ENCODE measurements at regions not wholly inside any gene's neighbourhood (a gene's known extent, or its start where the extent isn't known, plus 50 kb on each side); places are given as distances from the start of the nearest gene placed in this dataset.
"Not testable (repeated sequence)": the region's sequence is repeated elsewhere in the genome, so short reads cannot be mapped to it uniquely, and the experiment has no call there.

- no peaks in the 10 kb centered on the region for H3K4me1 ChIP-seq (ENCODE audit: control insufficient read depth, extremely low read depth, insufficient read depth, low read length)
- CTCF ChIA-PET = no interaction called here
- no TSS peak for BruUV-seq (replicated peaks)
- no peak for FAIRE-seq
- no peak for DNase-seq (ENCODE audit: low read depth, low spot score)
- H3K27ac ChIP-seq (ENCODE audit: insufficient read depth, low read depth, low read length) = no peak overlapping the region
- H3K79me2 ChIP-seq (ENCODE audit: control insufficient read depth, insufficient read depth, low read length) = no peaks in the 10 kb centered on the region
- H3K36me3 ChIP-seq (ENCODE audit: control insufficient read depth in 2 of 2, extremely low read depth in 1 of 2, insufficient read depth in 2 of 2, low read length in 2 of 2) = no peaks in the 10 kb centered on the region
- no peak overlapping the region for H3K4me3 ChIP-seq (replicated peaks in 1 of 3; ENCODE audit: insufficient read depth in 1 of 3, low read depth in 1 of 3, low read length in 3 of 3)
- no peaks in the 10 kb centered on the region for H4K20me1 ChIP-seq (replicated peaks; ENCODE audit: control insufficient read depth, extremely low read depth, insufficient read depth, low read length)
- H3K9me3 ChIP-seq (replicated peaks; ENCODE audit: control insufficient read depth, insufficient read depth, low read length) = no peaks in the 10 kb centered on the region
- H3K9ac ChIP-seq (replicated peaks; ENCODE audit: extremely low read depth, insufficient read depth, low read length) = no peak overlapping the region
- dilution Hi-C loops (cut with MboI; ENCODE audit: extremely low pct_ligation_motif_present, low sequenced_read_pairs) = no loop called here
- TF ChIP-seq JUN (IDR thresholded peaks at IDR 0.05; ENCODE audit: borderline replicate concordance, insufficient read depth, insufficient read length, low read depth) = no peak
- no peak for TF ChIP-seq POLR2A (IDR thresholded peaks at IDR 0.05; ENCODE audit: low read depth, low read length)
- TF ChIP-seq MAX (IDR thresholded peaks at IDR 0.05; ENCODE audit: insufficient read depth, insufficient read length) = no peak
- TF ChIP-seq GATA2 (IDR thresholded peaks at IDR 0.05; ENCODE audit: insufficient read depth, insufficient read length, low read depth, low read length) = no peak
- TF ChIP-seq FOS (IDR thresholded peaks at IDR 0.05; ENCODE audit: borderline replicate concordance, insufficient read depth, low read length) = no peak
- TF ChIP-seq EZH2 (IDR thresholded peaks at IDR 0.05; ENCODE audit: borderline replicate concordance, low read depth, low read length, severe bottlenecking) = no peak
- TF ChIP-seq MYC (IDR thresholded peaks at IDR 0.05; ENCODE audit: low read depth, low read length) = no peak
- TF ChIP-seq, protein P1, sequence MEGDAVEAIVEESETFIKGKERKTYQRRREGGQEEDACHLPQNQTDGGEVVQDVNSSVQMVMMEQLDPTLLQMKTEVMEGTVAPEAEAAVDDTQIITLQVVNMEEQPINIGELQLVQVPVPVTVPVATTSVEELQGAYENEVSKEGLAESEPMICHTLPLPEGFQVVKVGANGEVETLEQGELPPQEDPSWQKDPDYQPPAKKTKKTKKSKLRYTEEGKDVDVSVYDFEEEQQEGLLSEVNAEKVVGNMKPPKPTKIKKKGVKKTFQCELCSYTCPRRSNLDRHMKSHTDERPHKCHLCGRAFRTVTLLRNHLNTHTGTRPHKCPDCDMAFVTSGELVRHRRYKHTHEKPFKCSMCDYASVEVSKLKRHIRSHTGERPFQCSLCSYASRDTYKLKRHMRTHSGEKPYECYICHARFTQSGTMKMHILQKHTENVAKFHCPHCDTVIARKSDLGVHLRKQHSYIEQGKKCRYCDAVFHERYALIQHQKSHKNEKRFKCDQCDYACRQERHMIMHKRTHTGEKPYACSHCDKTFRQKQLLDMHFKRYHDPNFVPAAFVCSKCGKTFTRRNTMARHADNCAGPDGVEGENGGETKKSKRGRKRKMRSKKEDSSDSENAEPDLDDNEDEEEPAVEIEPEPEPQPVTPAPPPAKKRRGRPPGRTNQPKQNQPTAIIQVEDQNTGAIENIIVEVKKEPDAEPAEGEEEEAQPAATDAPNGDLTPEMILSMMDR (IDR thresholded peaks at IDR 0.05; ENCODE audit: extremely low read depth in 1 of 2, insufficient read depth in 1 of 2, low read depth in 1 of 2, low read length in 2 of 2) = no peak
- no peak for TF ChIP-seq POLR2AphosphoS5 (IDR thresholded peaks at IDR 0.05; ENCODE audit: insufficient read depth, low read depth, low read length)
- no peaks in the 10 kb centered on the region for H3K9me1 ChIP-seq (replicated peaks; ENCODE audit: control insufficient read depth, extremely low read depth, insufficient read depth, low read length)
- no peak overlapping the region for H2AFZ ChIP-seq (ENCODE audit: low read depth, low read length)
- no peaks in the 10 kb centered on the region for H3K27me3 ChIP-seq (ENCODE audit: control insufficient read depth in 2 of 2, insufficient read depth in 2 of 2, low read length in 2 of 2)
- intact Hi-C loops (cut with micrococcal nuclease) = no loop called here
- POLR2A ChIA-PET = no interaction called here
- H3K4me2 ChIP-seq (ENCODE audit: insufficient read depth, low read length) = no peak overlapping the region
These were observed 521.3 kb downstream of the UQCRFS1 start for GRCh38 chr19:28691683-28692082.

DNA sequence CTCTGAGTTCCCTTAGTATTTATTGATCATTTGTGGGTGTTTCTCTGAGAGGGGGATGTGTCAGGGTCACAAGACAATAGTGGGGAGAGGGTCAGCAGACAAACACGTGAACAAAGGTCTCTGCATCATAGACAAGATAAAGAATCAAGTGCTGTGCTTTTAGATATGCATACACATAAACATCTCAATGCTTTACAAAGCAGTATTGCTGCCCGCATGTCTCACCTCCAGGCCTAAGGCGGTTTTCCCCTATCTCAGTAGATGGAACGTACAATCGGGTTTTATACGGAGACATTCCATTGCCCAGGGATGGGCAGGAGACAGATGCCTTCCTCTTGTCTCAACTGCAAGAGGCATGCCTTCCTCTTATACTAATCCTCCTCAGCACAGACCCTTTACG is 523.5 kb downstream of the UQCRFS1 start:
- H3K4me3 ChIP-seq (replicated peaks in 1 of 3; ENCODE audit: insufficient read depth in 1 of 3, low read depth in 1 of 3, low read length in 3 of 3); dilution Hi-C loops (cut with MboI; ENCODE audit: extremely low pct_ligation_motif_present, low sequenced_read_pairs); H3K9me3 ChIP-seq (replicated peaks; ENCODE audit: control insufficient read depth, insufficient read depth, low read length); H3K9ac ChIP-seq (replicated peaks; ENCODE audit: extremely low read depth, insufficient read depth, low read length); H3K36me3 ChIP-seq (ENCODE audit: control insufficient read depth in 2 of 2, extremely low read depth in 1 of 2, insufficient read depth in 2 of 2, low read length in 2 of 2); H3K27ac ChIP-seq (ENCODE audit: insufficient read depth, low read depth, low read length); H3K79me2 ChIP-seq (ENCODE audit: control insufficient read depth, insufficient read depth, low read length); POLR2A ChIA-PET; CTCF ChIA-PET; H3K27me3 ChIP-seq (ENCODE audit: control insufficient read depth in 2 of 2, insufficient read depth in 2 of 2, low read length in 2 of 2); H4K20me1 ChIP-seq (replicated peaks; ENCODE audit: control insufficient read depth, extremely low read depth, insufficient read depth, low read length); H3K4me2 ChIP-seq (ENCODE audit: insufficient read depth, low read length); FAIRE-seq; intact Hi-C loops (cut with micrococcal nuclease); H3K9me1 ChIP-seq (replicated peaks; ENCODE audit: control insufficient read depth, extremely low read depth, insufficient read depth, low read length); DNase-seq (ENCODE audit: low read depth, low spot score); BruUV-seq (replicated peaks); H2AFZ ChIP-seq (ENCODE audit: low read depth, low read length); H3K4me1 ChIP-seq (ENCODE audit: control insufficient read depth, extremely low read depth, insufficient read depth, low read length): not testable (repeated sequence)

All from endothelial cell of umbilical vein (primary cell).